HG03039 (cell line): ENCODE measurements at regions not wholly inside any gene's neighbourhood (a gene's known extent, or its start where the extent isn't known, plus 50 kb on each side); places are given as distances from the start of the nearest gene placed in this dataset.
"Not testable (repeated sequence)": the region's sequence is repeated elsewhere in the genome, so short reads cannot be mapped to it uniquely, and the experiment has no call there.

Experiments used
- ATAC-seq: cut with Tn5 transposase; IDR thresholded peaks from one replicate; pipeline ENCODE4 v1.9.1; 2021; ENCODE audit warnings: mild to moderate bottlenecking, moderate library complexity; ENCODE audit not compliant: unreplicated experiment

- ATAC-seq = no peak
Observed at GRCh38 chr1:61581251-61581650, 143.7 kb downstream of the TM2D1 start.

GRCh38 chr1:61580417-61580816, 144.5 kb downstream of the TM2D1 start:
- ATAC-seq = no peak

GRCh38 chr1:61579802-61580201, 145.1 kb downstream of the TM2D1 start:
- no peak for ATAC-seq

- no peak for ATAC-seq
Observed at GRCh38 chr1:61572046-61572445, 152.9 kb downstream of the TM2D1 start.

GRCh38 chr1:61570191-61570590, 154.8 kb downstream of the TM2D1 start:
- no peak for ATAC-seq

GRCh38 chr1:61569303-61569621, 155.7 kb downstream of the TM2D1 start:
- ATAC-seq = no peak

- no peak for ATAC-seq
Observed at GRCh38 chr1:61568460-61569302, 156.3 kb downstream of the TM2D1 start.

GRCh38 chr1:61566177-61566576, 158.8 kb downstream of the TM2D1 start:
- ATAC-seq = no peak

- no peak for ATAC-seq
Observed at GRCh38 chr1:61563611-61564010, 161.3 kb downstream of the TM2D1 start.

- ATAC-seq = no peak
Observed at GRCh38 chr1:61561666-61562065, 163.3 kb downstream of the TM2D1 start.

- no peak for ATAC-seq
Observed at GRCh38 chr1:61560385-61560784, 164.6 kb downstream of the TM2D1 start.

- no peak for ATAC-seq
Observed at GRCh38 chr1:61556631-61557030, 168.3 kb downstream of the TM2D1 start.

GRCh38 chr1:61552630-61553305, 172.2 kb downstream of the TM2D1 start:
- ATAC-seq = no peak

- not testable (repeated sequence) for ATAC-seq
Observed at GRCh38 chr1:61547302-61547701, 177.6 kb downstream of the TM2D1 start.

GRCh38 chr1:61544870-61545269, 180.1 kb downstream of the TM2D1 start:
- ATAC-seq = not testable (repeated sequence)

- not testable (repeated sequence) for ATAC-seq
Observed at GRCh38 chr1:61543498-61543897, 181.4 kb downstream of the TM2D1 start.

- no peak for ATAC-seq
Observed at GRCh38 chr1:61539720-61540462, 185.1 kb downstream of the TM2D1 start.

- no peak for ATAC-seq
Observed at GRCh38 chr1:61538228-61538627, 186.7 kb downstream of the TM2D1 start.

- no peak for ATAC-seq
Observed at GRCh38 chr1:61536174-61537108, 188.5 kb downstream of the TM2D1 start.

GRCh38 chr1:61534847-61535246, 190.1 kb downstream of the TM2D1 start:
- ATAC-seq = no peak

GRCh38 chr1:61533546-61533945, 191.4 kb downstream of the TM2D1 start:
- ATAC-seq = no peak
